GM12874 (cell line): ENCODE measurements at regions not wholly inside any gene's neighbourhood (a gene's known extent, or its start where the extent isn't known, plus 50 kb on each side); places are given as distances from the start of the nearest gene placed in this dataset.

Experiments used
- TF ChIP-seq, protein P1 (sequence below): IDR thresholded peaks from 2 replicates; pipeline ENCODE4 v1.5.1; 2011; ENCODE audit warnings: low read depth, mild to moderate bottlenecking, control low read depth, low read length, moderate library complexity; ENCODE audit not compliant: insufficient read depth

DNA sequence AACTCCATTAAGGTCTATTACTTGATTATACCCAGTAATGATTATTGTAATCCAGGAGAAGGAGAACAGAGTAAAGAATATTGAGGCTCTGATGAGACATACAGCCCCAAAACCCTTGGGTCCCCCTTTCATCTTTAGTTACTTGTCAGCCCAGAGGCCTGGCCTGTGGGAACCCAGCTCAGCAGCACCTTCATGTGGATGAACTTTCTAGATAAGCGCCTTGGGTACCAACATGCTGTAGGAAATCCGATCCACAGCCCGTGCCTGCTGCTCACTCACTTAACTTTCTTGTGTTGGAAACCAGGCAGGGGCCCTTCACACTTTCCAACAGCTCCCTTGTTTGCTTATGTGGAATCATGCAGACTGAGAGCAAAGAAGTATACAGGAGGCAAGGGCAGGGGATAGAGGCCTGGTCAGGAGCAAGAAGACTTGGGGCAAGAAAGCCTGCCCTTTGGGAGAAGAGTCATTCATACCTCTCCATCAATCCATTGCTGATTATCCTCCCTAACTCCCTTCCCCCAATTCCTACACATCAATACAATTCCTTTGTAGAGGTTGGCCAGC is 64.0 kb upstream of the SOX9 start:
- TF ChIP-seq, protein P1, sequence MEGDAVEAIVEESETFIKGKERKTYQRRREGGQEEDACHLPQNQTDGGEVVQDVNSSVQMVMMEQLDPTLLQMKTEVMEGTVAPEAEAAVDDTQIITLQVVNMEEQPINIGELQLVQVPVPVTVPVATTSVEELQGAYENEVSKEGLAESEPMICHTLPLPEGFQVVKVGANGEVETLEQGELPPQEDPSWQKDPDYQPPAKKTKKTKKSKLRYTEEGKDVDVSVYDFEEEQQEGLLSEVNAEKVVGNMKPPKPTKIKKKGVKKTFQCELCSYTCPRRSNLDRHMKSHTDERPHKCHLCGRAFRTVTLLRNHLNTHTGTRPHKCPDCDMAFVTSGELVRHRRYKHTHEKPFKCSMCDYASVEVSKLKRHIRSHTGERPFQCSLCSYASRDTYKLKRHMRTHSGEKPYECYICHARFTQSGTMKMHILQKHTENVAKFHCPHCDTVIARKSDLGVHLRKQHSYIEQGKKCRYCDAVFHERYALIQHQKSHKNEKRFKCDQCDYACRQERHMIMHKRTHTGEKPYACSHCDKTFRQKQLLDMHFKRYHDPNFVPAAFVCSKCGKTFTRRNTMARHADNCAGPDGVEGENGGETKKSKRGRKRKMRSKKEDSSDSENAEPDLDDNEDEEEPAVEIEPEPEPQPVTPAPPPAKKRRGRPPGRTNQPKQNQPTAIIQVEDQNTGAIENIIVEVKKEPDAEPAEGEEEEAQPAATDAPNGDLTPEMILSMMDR = no peak

GRCh38 chr17:72060084-72060483 is 60.7 kb upstream of the SOX9 start:
- TF ChIP-seq, protein P1 = no peak

DNA sequence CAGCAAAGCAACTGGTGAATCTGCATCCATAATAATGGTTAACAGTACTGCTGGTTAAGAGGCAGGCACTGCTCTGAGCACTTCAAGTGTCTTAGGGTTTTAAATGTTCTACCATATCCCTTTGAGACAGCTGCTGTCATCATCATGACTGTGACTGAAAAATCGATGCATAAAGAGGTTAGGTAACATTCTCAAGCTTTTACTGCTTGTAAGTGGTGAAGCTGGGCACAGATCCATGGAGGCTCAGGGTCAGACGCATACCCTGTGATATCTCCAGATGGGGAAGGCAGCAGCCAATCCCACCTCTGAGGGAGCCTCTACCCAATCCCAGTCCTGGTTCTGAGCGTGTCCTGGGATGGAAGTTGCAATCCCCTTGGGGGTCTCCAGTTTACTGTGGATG is 57.6 kb upstream of the SOX9 start:
- TF ChIP-seq, protein P1 = no peak

- TF ChIP-seq, protein P1 = no peak
Measured at GRCh38 chr17:72063756-72064450, 56.9 kb upstream of the SOX9 start.

GRCh38 chr17:72064606-72065193 is 56.1 kb upstream of the SOX9 start:
- TF ChIP-seq, protein P1 = no peak

- TF ChIP-seq, protein P1 = no peak
Measured at GRCh38 chr17:72065556-72065955, 55.3 kb upstream of the SOX9 start.

- TF ChIP-seq, protein P1 = no peak
Measured at GRCh38 chr17:72068643-72069042, 52.2 kb upstream of the SOX9 start.
